Neural cell (in vitro differentiated cells): ENCODE measurements at regions not wholly inside any gene's neighbourhood (a gene's known extent, or its start where the extent isn't known, plus 50 kb on each side); places are given as distances from the start of the nearest gene placed in this dataset.

ENCODE experiments used
- H2AFZ ChIP-seq: fragments of 200-600, 300-800 bp; sonication (generic), shearing (Covaris generic); 2 replicates; pipeline ENCODE4 v1.6.0; 2014; ENCODE audit warnings: low read depth, mild to moderate bottlenecking, antibody characterized with exemption, low read length, moderate library complexity
- H3F3A ChIP-seq: fragments of 200-600 bp; shearing (Covaris generic); 2 replicates; pipeline ENCODE4 v1.6.1; 2016; ENCODE audit warnings: mild to moderate bottlenecking, moderate library complexity, mixed read lengths, antibody characterized with exemption, low read length; ENCODE audit not compliant: insufficient read depth, poor library complexity, severe bottlenecking
- H3K27ac ChIP-seq: fragments of 200-600, 300-800 bp; sonication (generic), shearing (Covaris generic); 2 replicates; pipeline ENCODE4 v1.5.1; 2014; ENCODE audit warnings: mild to moderate bottlenecking, low read length, moderate library complexity
- H3K27me3 ChIP-seq: fragments of 300-800, 200-600 bp; sonication (generic), shearing (Covaris generic); 2 replicates; pipeline ENCODE4 v1.6.0; 2014; ENCODE audit warnings: mild to moderate bottlenecking, low read depth, low read length, moderate library complexity; ENCODE audit not compliant: insufficient read depth
- H3K36me3 ChIP-seq: fragments of 300-800, 200-600 bp; sonication (generic), shearing (Covaris generic); 2 replicates; pipeline ENCODE4 v1.5.1; 2014; ENCODE audit warnings: mild to moderate bottlenecking, antibody characterized with exemption, low read length, moderate library complexity; ENCODE audit not compliant: insufficient read depth
- H3K4me2 ChIP-seq: fragments of 300-800, 200-600 bp; sonication (generic), shearing (Covaris generic); 2 replicates; pipeline ENCODE4 v1.6.0; 2014; ENCODE audit warnings: mild to moderate bottlenecking, low read length
- H3K4me3 ChIP-seq: fragments of 300-800, 200-600 bp; sonication (generic), shearing (Covaris generic); 2 replicates; pipeline ENCODE4 v1.5.1; 2014; ENCODE audit warnings: mild to moderate bottlenecking, low read length, moderate library complexity
- H3K79me2 ChIP-seq: fragments of 200-600 bp; shearing (Covaris generic); replicated peaks from 2 replicates; pipeline ENCODE4 v1.6.0; 2014; ENCODE audit warnings: mild to moderate bottlenecking, low read length, moderate library complexity; ENCODE audit not compliant: insufficient read depth
- H3K9ac ChIP-seq: fragments of 300-800, 200-600 bp; sonication (generic), shearing (Covaris generic); 2 replicates; pipeline ENCODE4 v1.6.1; 2016; ENCODE audit warnings: mild to moderate bottlenecking, low read length, mixed read lengths
- H3K9me2 ChIP-seq: fragments of 200-600 bp; shearing (Covaris generic); 2 replicates; pipeline ENCODE4 v1.6.1; 2016; ENCODE audit warnings: mild to moderate bottlenecking, low read length, mixed read lengths; ENCODE audit not compliant: insufficient read depth
- H3K9me3 ChIP-seq: fragments of 200-600, 300-800 bp; sonication (generic), shearing (Covaris generic); 2 replicates; pipeline ENCODE4 v1.6.1; 2016; ENCODE audit warnings: mild to moderate bottlenecking, mixed run types, low read length, moderate library complexity, mixed read lengths
- H4K20me1 ChIP-seq: fragments of 200-600 bp; shearing (Covaris generic); 2 replicates; pipeline ENCODE4 v1.6.1; 2016; ENCODE audit warnings: mild to moderate bottlenecking, mixed run types; ENCODE audit not compliant: insufficient read depth
- CTCF ChIP-seq: fragments of 450-650 bp; IDR thresholded peaks from 2 replicates; pipeline ENCODE4 v1.5.1; 2014; ENCODE audit warnings: antibody characterized with exemption, mild to moderate bottlenecking, moderate library complexity; ENCODE audit not compliant: poor library complexity, severe bottlenecking
- EP300 ChIP-seq: fragments of 450-650 bp; conservative IDR thresholded peaks from 2 replicates; pipeline ENCODE4 v1.6.1; 2014; ENCODE audit warnings: antibody characterized with exemption, mild to moderate bottlenecking, moderate library complexity; ENCODE audit not compliant: poor library complexity, severe bottlenecking
- EZH2 ChIP-seq: fragments of 200-600, 300-800 bp; shearing (Covaris generic), sonication (generic); IDR thresholded peaks from 2 replicates; pipeline ENCODE4 v1.6.1; 2014; ENCODE audit warnings: antibody characterized with exemption, low read length, borderline replicate concordance, mild to moderate bottlenecking; ENCODE audit not compliant: insufficient read depth, poor library complexity, severe bottlenecking
- MXI1 ChIP-seq: fragments of 450-650 bp; conservative IDR thresholded peaks from 2 replicates; pipeline ENCODE4 v1.6.1; 2014; ENCODE audit warnings: antibody characterized with exemption, mild to moderate bottlenecking; ENCODE audit not compliant: poor library complexity, severe bottlenecking
- POLR2AphosphoS5 ChIP-seq: IDR thresholded peaks from 2 replicates; pipeline ENCODE4 v1.6.1; 2012
- RAD21 ChIP-seq: fragments of 450-650 bp; conservative IDR thresholded peaks from 2 replicates; pipeline ENCODE4 v1.6.1; 2014; ENCODE audit warnings: antibody characterized with exemption, mild to moderate bottlenecking, moderate library complexity
- SMC3 ChIP-seq: fragments of 450-650 bp; conservative IDR thresholded peaks from 2 replicates; pipeline ENCODE4 v1.6.1; 2014; ENCODE audit warnings: antibody characterized with exemption, mild to moderate bottlenecking, moderate library complexity; ENCODE audit not compliant: poor library complexity
- TAF1 ChIP-seq: IDR thresholded peaks from 2 replicates; pipeline ENCODE4 v1.6.1; 2012; ENCODE audit warnings: low read depth
- TF ChIP-seq, protein P1 (sequence below): IDR thresholded peaks from 2 replicates; pipeline ENCODE4 v1.6.1; 2012; ENCODE audit warnings: borderline replicate concordance

GRCh38 chr4:31427691-31428090, 707.5 kb downstream of the PCDH7 start:
- no peak overlapping the region for H2AFZ ChIP-seq
- TF ChIP-seq CTCF (no peak), MXI1 (no peak), EP300 (no peak), EZH2 (no peak), RAD21 (no peak), SMC3 (no peak)
- TF ChIP-seq, protein P1, sequence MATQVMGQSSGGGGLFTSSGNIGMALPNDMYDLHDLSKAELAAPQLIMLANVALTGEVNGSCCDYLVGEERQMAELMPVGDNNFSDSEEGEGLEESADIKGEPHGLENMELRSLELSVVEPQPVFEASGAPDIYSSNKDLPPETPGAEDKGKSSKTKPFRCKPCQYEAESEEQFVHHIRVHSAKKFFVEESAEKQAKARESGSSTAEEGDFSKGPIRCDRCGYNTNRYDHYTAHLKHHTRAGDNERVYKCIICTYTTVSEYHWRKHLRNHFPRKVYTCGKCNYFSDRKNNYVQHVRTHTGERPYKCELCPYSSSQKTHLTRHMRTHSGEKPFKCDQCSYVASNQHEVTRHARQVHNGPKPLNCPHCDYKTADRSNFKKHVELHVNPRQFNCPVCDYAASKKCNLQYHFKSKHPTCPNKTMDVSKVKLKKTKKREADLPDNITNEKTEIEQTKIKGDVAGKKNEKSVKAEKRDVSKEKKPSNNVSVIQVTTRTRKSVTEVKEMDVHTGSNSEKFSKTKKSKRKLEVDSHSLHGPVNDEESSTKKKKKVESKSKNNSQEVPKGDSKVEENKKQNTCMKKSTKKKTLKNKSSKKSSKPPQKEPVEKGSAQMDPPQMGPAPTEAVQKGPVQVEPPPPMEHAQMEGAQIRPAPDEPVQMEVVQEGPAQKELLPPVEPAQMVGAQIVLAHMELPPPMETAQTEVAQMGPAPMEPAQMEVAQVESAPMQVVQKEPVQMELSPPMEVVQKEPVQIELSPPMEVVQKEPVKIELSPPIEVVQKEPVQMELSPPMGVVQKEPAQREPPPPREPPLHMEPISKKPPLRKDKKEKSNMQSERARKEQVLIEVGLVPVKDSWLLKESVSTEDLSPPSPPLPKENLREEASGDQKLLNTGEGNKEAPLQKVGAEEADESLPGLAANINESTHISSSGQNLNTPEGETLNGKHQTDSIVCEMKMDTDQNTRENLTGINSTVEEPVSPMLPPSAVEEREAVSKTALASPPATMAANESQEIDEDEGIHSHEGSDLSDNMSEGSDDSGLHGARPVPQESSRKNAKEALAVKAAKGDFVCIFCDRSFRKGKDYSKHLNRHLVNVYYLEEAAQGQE, result no peak

DNA sequence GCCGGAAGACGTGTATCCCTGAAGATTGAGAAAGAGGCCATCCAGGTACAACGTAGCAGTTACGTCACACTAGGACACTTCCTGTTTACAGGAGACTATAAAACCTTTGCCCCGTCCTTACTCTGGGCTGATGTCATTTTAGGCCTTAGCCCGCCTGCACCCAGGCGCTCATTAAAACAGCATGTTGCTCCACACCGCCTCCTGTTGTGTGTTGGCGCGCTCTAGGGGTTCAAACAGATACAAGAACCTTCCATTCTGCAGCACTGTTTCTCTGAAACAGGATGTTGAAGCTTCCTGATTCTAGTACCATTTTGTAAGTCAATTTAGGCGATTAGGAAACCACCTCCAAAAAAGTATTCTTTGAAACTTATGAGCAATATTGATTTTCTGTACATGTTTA, 722.1 kb downstream of the PCDH7 start:
- Histone ChIP-seq H3F3A (no peaks in the 10 kb centered on the region), H3K9me2 (no peaks in the 10 kb centered on the region), H3K36me3 (no peaks in the 10 kb centered on the region), H4K20me1 (no peaks in the 10 kb centered on the region), H3K9me3 (no peaks in the 10 kb centered on the region), H3K4me2 (no peak overlapping the region), H3K4me3 (no peak overlapping the region), H3K27me3 (no peaks in the 10 kb centered on the region), H3K27ac (no peak overlapping the region), H3K9ac (no peak overlapping the region), H2AFZ (no peak overlapping the region), H3K79me2 (no peaks in the 10 kb centered on the region)
- TF ChIP-seq, protein P1, result no peak
- TF ChIP-seq POLR2AphosphoS5 (no peak), TAF1 (no peak), MXI1 (no peak), EZH2 (no peak), EP300 (no peak), SMC3 (no peak), CTCF (no peak), RAD21 (no peak)

More at GRCh38 chr4:31427691-31428090, 707.5 kb downstream of the PCDH7 start:
- H3K4me2 ChIP-seq, result no peak overlapping the region
- H3K27ac ChIP-seq, result no peak overlapping the region
- H3K4me3 ChIP-seq, result no peak overlapping the region
- H3K36me3 ChIP-seq, result no peaks in the 10 kb centered on the region
- H4K20me1 ChIP-seq, result no peaks in the 10 kb centered on the region
- no peaks in the 10 kb centered on the region for H3K9me2 ChIP-seq
- no peaks in the 10 kb centered on the region for H3K9me3 ChIP-seq
- no peaks in the 10 kb centered on the region for H3F3A ChIP-seq
- H3K79me2 ChIP-seq, result no peaks in the 10 kb centered on the region
- no peak overlapping the region for H3K9ac ChIP-seq
- no peaks in the 10 kb centered on the region for H3K27me3 ChIP-seq
